ENCODE measurements at regions not wholly inside any gene's neighbourhood (a gene's known extent, or its start where the extent isn't known, plus 50 kb on each side); places are given as distances from the start of the nearest gene placed in this dataset.

- DNase-seq (ENCODE audit: low read depth, low spot score): no peak
- ChIA-PET CTCF (no interaction called here), POLR2A (no interaction called here)
- Histone ChIP-seq H3K9me3 (ENCODE audit: control insufficient read depth, insufficient read depth, low read length) (peaks cover 3% of the 10 kb centered on the region; the same call in 1 of the 2 replicates), H3K27ac (ENCODE audit: low read depth, low read length) (no peak overlapping the region), H3K4me3 (ENCODE audit: low read depth, low read length) (no peak overlapping the region), H3K27me3 (ENCODE audit: control insufficient read depth, insufficient read depth, low read length) (no peaks in the 10 kb centered on the region)
- TF ChIP-seq CTCF (IDR thresholded peaks at IDR 0.05; ENCODE audit: low read depth, low read length): no peak
These were observed 360.2 kb upstream of the NRG3 start for GRCh38 chr10:81514811-81515210.

GRCh38 chr10:81520688-81521087 lies 354.3 kb upstream of the NRG3 start:
- no peaks in the 10 kb centered on the region for H3K27me3 ChIP-seq (ENCODE audit: control insufficient read depth, insufficient read depth, low read length)
- no peak overlapping the region for H3K27ac ChIP-seq (ENCODE audit: low read depth, low read length)
- POLR2A ChIA-PET: no interaction called here
- no peak overlapping the region for H3K4me3 ChIP-seq (ENCODE audit: low read depth, low read length)
- DNase-seq (ENCODE audit: low read depth, low spot score): no peak
- no peak for TF ChIP-seq CTCF (IDR thresholded peaks at IDR 0.05; ENCODE audit: low read depth, low read length)
- H3K9me3 ChIP-seq (ENCODE audit: control insufficient read depth, insufficient read depth, low read length): peaks cover 7% of the 10 kb centered on the region
- CTCF ChIA-PET: no interaction called here

- ChIA-PET CTCF (no interaction called here), POLR2A (no interaction called here)
- no peak overlapping the region for H3K4me3 ChIP-seq (ENCODE audit: low read depth, low read length)
- no peaks in the 10 kb centered on the region for H3K27me3 ChIP-seq (ENCODE audit: control insufficient read depth, insufficient read depth, low read length)
- H3K27ac ChIP-seq (ENCODE audit: low read depth, low read length): no peak overlapping the region
- TF ChIP-seq CTCF (IDR thresholded peaks at IDR 0.05; ENCODE audit: low read depth, low read length): no peak
- DNase-seq (ENCODE audit: low read depth, low spot score): no peak
- peaks cover 7% of the 10 kb centered on the region for H3K9me3 ChIP-seq (ENCODE audit: control insufficient read depth, insufficient read depth, low read length)
These were observed 350.5 kb upstream of the NRG3 start for GRCh38 chr10:81524467-81524866.

GRCh38 chr10:81532403-81532802 lies 342.6 kb upstream of the NRG3 start:
- ChIA-PET POLR2A (no interaction called here), CTCF (no interaction called here)
- TF ChIP-seq CTCF (IDR thresholded peaks at IDR 0.05; ENCODE audit: low read depth, low read length): no peak
- Histone ChIP-seq H3K9me3 (ENCODE audit: control insufficient read depth, insufficient read depth, low read length) (no peaks in the 10 kb centered on the region; the same call in 1 of the 2 replicates), H3K27ac (ENCODE audit: low read depth, low read length) (no peak overlapping the region), H3K4me3 (ENCODE audit: low read depth, low read length) (no peak overlapping the region), H3K27me3 (ENCODE audit: control insufficient read depth, insufficient read depth, low read length) (no peaks in the 10 kb centered on the region)
- DNase-seq (ENCODE audit: low read depth, low spot score): no peak

GRCh38 chr10:81534991-81535390 lies 340.0 kb upstream of the NRG3 start:
- H3K27ac ChIP-seq (ENCODE audit: low read depth, low read length): no peak overlapping the region
- no peak overlapping the region for H3K4me3 ChIP-seq (ENCODE audit: low read depth, low read length)
- ChIA-PET CTCF (no interaction called here), POLR2A (no interaction called here)
- no peaks in the 10 kb centered on the region for H3K27me3 ChIP-seq (ENCODE audit: control insufficient read depth, insufficient read depth, low read length)
- TF ChIP-seq CTCF (IDR thresholded peaks at IDR 0.05; ENCODE audit: low read depth, low read length): no peak
- no peak for DNase-seq (ENCODE audit: low read depth, low spot score)
- H3K9me3 ChIP-seq (ENCODE audit: control insufficient read depth, insufficient read depth, low read length): no peaks in the 10 kb centered on the region; the same call in 1 of the 2 replicates
